ENCODE measurements at regions not wholly inside any gene's neighbourhood (a gene's known extent, or its start where the extent isn't known, plus 50 kb on each side); places are given as distances from the start of the nearest gene placed in this dataset.

DNA sequence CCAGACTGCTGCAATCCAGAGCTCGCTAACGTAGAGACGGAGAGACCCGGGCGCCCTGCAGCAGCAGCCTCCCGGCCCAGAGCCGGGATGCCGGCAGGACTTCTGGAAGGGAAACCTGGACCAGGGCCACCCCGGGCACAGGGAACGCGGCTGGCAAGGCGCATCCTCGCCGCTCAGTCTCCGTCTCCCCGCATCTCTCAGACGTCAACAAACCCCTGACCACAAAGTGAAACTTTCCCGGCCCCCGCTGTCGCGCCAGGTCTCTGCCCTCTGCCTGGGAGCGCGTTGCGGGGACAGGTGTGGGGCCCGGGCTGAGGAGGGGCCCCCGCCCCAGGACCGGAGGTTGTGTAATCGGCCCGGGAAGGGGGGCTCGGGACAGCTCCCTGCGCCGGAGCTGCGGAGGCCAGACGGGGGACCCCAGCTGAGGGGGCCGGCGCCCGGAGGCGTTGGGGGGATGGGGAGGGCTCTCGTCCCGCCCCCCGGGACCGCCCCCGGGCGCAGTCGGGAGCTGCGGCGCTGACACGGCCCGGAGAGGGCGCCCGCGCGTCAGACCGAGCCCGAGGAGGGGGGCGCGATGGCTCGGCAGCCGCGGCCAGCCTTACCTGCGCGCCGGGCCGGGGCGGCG is 116.6 kb upstream of the HIVEP3 start:
- DNase-seq (ENCODE audit: low spot score): peak; percentile 37

DNA sequence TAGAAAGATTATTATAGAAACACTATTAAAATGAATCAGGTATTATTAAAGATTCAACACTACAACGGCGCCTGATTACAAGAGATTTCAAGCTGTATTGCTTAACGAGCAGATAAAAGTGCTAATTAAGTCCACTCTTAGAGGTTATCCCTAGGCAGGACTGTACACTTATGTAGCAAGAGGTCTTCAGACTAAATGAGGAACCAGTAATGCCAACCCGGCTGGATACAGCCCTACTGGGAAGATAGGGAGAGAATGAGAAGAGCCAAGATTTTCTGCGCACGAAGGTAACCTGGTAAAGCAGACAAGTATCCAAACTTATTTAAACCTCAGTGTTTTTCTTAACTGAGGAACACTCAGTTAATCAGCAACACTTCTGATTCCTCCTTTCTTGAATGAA is 115.7 kb upstream of the HIVEP3 start:
- DNase-seq (ENCODE audit: low spot score): no peak

GRCh38 chr1:42033629-42034028 is 114.9 kb upstream of the HIVEP3 start:
- DNase-seq (ENCODE audit: low spot score): no peak

DNA sequence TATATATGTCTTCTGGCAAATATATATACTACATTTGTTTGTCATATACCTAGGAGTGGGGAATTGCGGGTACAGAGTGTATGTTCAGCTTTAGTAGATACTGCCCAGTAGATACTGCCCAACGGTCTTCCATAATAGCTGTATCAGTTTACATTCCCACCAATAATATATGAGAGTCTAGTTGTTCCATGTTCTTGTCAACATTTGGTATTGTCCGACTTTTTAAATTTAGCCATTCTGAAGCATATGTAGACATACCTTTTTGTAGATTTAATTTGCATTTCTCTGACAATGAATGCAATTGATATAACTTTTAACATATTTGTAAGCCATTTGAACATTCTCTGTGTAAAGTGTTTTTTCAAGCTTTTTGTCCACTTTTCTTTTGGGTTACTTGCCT is 99.0 kb upstream of the HIVEP3 start:
- no peak for DNase-seq (ENCODE audit: low spot score)

- DNase-seq (ENCODE audit: low spot score): no peak
These were observed 98.5 kb upstream of the HIVEP3 start for GRCh38 chr1:42017259-42017658.

DNA sequence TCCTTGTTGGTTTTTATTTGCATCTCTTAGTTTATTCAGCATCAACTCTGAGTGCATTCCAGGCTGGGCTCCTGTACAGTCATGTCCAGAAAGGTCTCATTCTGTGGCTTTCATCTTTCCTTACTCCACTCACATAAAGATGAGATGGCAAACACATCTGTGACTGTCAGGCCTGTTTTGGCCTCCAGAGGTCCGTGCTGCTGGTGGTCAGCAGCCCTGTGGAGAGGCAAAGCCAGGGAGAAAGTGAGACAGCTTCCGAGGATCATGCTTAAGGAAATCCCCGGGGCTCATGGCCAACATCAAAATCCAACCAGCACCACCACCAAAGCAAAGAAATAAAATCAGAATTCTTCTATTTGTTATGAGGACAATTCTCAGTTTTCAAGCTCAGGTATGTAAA is 96.1 kb upstream of the HIVEP3 start:
- DNase-seq (ENCODE audit: low spot score): no peak

DNA sequence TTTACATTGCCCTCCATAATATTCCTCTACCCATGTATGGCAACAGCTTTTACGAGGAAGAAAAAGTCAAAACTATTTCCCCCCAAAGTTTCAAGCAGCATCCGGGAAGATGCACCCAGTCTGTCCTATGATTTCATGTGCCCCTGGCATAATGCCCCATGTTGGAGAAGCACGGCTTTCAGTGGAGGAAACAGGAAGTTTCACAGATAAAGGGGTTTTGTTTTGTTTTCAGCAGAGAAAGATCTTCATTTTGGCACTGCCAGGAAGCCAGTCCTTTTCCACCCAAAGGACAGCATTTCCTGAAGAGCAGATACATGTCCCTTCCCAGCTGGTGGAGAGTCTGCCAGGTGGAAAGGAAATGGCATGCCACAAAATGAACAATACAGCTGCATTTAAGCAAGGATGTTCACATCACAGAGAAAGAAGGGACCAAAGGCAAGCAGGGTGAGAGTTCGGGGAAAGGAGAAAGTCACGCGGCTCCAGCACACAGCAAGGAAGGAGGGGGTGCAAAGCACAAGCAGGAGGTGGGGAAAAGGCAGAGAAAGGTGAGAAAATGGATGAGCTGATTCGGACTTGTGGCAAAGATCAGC is 95.3 kb upstream of the HIVEP3 start:
- no peak for DNase-seq (ENCODE audit: low spot score)

- DNase-seq (ENCODE audit: low spot score): no peak
These were observed 94.1 kb upstream of the HIVEP3 start for GRCh38 chr1:42012852-42013251.

DNA sequence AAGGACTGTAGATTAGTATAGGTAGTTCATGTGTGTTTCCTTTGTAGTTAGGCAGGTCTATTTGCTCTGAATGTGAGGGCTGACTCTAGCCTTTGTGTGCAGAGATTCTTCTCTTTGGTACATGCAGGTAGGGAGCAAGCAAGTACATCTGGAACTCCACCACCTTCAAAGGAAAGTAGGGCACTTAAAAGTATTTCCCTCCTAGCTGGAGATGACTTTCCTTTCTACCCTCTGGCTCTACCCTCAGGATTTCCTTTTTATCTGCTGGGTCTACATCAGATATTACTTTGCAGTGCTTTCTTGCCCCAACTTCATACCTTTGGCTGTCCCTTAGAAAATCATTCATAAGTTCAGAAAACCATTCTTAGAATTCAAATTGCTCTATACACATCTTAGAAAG is 91.7 kb upstream of the HIVEP3 start:
- DNase-seq (ENCODE audit: low spot score): no peak

DNA sequence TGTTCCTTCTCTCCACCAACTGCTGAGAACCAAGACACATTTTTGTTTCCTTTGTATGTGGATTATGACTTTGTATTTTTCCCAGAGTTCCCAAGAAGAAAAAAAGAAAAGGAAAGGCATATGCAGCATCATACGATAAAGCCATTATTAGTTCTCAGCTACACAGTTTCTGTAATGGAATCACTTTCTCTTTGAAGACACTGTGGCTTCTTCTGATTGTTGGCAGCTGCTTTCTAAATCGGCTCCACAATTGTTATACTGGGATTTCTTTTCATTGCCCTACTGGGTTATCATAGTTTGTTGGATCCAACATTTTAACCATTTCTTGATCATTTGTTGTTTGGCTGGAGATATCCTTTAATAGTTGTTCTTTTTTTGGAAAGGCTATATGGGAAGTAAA is 89.5 kb upstream of the HIVEP3 start:
- no peak for DNase-seq (ENCODE audit: low spot score)

- DNase-seq (ENCODE audit: low spot score): no peak
These were observed 88.1 kb upstream of the HIVEP3 start for GRCh38 chr1:42006836-42007235.

DNA sequence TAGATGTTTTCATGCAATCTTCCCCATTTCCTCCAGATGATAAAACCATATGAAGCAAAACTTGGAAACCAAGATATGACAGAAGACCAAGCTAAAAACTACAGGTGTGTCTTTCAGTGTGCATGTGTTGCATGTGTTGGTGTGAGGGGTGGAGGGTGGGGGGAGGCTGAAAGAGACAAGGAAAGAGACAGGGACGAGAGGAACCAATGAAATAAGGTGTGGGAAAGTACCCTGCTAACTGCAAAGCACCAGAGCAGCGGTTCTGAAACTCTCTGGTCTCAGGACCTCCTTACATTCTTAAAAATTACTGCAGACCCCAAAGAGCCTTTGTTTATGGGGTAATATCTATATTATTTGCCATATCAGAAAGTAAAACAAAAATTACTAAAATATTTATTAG is 87.4 kb upstream of the HIVEP3 start:
- DNase-seq (ENCODE audit: low spot score): no peak

- DNase-seq (ENCODE audit: low spot score): no peak
These were observed 86.8 kb upstream of the HIVEP3 start for GRCh38 chr1:42005530-42005929.

- DNase-seq (ENCODE audit: low spot score): no peak
These were observed 86.1 kb upstream of the HIVEP3 start for GRCh38 chr1:42004860-42005259.

- DNase-seq (ENCODE audit: low spot score): no peak
These were observed 85.6 kb upstream of the HIVEP3 start for GRCh38 chr1:42004322-42004721.

DNA sequence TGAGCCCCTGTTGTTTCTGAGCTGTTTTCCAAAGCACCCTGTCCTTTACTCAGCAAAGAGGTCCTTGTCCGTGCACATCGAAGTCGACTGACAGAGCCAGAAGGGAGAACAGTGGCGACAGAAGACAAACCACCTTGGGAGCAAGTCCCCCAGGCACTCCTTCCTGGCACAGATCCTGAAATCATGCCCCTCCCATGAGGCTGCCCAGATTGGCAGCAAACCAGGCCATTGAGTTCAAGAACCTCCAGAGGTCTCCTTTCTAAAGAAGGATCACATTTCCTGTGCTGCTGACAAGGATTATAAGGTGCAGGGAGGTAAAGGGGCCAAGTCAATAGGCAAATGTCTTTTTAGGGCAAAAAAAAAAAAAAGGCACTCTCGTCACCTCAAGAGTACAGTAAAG is 84.7 kb upstream of the HIVEP3 start:
- DNase-seq (ENCODE audit: low spot score): peak; percentile 68

GRCh38 chr1:42002220-42002619 is 83.5 kb upstream of the HIVEP3 start:
- DNase-seq (ENCODE audit: low spot score): peak; percentile 39

DNA sequence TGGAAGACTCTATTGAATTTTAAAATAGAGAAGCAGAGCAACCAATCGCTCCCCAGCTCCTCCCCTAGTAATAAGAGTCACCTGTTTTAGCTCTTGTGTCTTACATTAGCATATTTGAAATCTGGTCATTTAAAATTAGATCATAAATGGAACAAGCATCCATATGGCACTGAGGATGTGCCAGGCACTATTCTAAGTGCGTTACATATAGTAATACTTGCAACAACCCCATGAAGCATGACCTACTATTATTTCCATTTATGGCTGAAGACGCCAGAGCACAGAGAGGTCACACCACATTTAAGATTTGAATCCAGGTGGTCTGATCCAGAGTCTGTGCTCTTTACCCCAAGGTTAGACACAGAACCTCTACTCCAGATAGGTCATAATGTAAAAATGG is 82.0 kb upstream of the HIVEP3 start:
- DNase-seq (ENCODE audit: low spot score): no peak

- no peak for DNase-seq (ENCODE audit: low spot score)
These were observed 81.2 kb upstream of the HIVEP3 start for GRCh38 chr1:41999884-42000283.

DNA sequence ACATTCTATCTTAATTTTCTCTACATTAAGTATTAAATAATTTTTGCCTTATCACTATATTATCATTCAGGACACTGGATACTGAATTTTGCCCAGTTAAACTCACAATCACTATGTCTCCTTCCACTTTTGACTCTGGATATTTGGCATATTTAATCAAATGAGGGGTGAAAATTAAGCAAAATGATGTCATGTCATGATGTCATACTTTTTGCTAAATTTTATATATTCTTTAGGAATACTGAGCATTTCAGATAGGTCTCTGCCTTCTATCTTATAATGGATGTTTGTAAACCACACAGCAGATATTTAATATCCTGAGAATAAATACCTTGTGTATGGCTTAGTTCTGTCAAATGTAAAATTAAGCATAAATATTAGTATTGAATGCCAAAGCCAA is 79.5 kb upstream of the HIVEP3 start:
- DNase-seq (ENCODE audit: low spot score): no peak

- no peak for DNase-seq (ENCODE audit: low spot score)
These were observed 78.4 kb upstream of the HIVEP3 start for GRCh38 chr1:41997153-41997552.

- no peak for DNase-seq (ENCODE audit: low spot score)
These were observed 76.9 kb upstream of the HIVEP3 start for GRCh38 chr1:41995441-41996130.

DNA sequence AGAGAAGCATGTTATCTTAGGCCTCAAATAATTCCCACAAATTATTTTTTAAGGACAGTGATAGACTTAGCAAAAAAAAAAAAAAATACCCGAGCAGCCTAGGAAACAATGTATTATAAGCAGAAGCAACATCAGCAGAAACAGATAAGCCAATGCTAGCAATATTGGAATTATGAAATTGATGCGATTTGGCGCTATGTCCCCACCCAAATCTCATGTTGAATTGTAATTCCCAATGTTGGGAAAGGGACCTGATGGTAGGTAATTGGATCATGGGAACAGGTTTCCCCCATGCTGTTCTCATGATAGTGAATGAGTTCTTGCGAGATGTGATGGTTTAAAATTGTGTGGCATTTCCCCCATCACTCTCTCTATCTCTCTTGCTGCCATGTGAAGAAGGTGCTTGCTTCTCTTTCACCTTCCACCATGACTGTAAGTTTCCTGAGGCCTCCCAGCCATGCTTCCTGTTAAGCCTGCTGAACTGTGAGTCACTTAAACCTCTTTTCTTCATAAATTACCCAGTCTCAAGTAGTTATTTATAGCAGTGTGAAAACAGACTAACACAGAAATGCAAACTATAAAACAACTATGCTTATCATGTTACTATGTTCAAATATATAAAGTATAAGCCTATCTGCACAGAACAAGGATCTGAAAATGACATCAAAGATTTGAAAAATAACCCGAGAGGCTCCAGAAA is 75.6 kb upstream of the HIVEP3 start:
- DNase-seq (ENCODE audit: low spot score): no peak

Measured in mucosa of gallbladder (tissue), 1 donor.